ENCODE measurements at regions not wholly inside any gene's neighbourhood (a gene's known extent, or its start where the extent isn't known, plus 50 kb on each side); places are given as distances from the start of the nearest gene placed in this dataset.
A peak's percentile ranks its signal among the peaks of the same experiment; 100 is the strongest.
"Not testable (repeated sequence)": the region's sequence is repeated elsewhere in the genome, so short reads cannot be mapped to it uniquely, and the experiment has no call there.

DNA sequence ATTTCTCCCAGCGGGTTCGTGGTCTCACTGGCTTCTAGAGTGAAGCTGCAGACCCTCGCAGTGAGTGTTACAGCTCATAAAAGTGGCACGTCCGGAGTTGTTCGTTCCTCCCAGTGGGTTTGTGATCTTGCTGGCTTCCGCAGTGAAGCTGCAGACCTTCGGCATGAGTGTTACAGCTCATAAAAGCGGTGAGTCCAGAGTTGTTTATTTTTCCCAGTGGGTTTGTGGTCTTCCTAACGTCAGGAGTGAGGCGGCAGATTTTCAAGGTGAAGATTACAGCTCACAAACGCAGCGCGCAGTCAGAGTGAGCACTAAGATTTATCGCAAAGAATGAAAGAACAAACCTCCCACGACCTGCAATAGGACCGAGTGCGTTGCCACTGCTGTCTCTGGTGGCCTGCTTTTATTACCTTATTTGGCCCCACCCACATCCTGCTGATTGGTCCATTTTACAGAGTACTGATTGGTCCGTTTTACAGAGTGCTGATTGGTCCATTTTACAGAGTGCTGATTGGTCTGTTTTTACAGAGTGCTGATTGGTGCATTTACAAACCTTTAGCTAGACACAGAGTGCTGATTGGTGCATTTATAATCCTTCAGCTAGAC lies 90.0 kb upstream of the SHISA6 start:
- H3K4me1 ChIP-seq (ENCODE audit: control insufficient read depth, insufficient read depth, low read length); H3K9me3 ChIP-seq (replicated peaks; ENCODE audit: control insufficient read depth, insufficient read depth, low read length); H2AFZ ChIP-seq (ENCODE audit: control insufficient read depth, low read depth, low read length); H3K4me3 ChIP-seq; DNase-seq (ENCODE audit: low read depth, low spot score); H3K4me2 ChIP-seq (ENCODE audit: control insufficient read depth, insufficient read depth); H3K36me3 ChIP-seq (ENCODE audit: control insufficient read depth in 2 of 2, insufficient read depth in 2 of 2, low read length in 1 of 2); H4K20me1 ChIP-seq (ENCODE audit: control insufficient read depth, insufficient read depth); POLR2A ChIA-PET; H3K27me3 ChIP-seq (replicated peaks in 1 of 2; ENCODE audit: control insufficient read depth in 2 of 2, insufficient read depth in 2 of 2, low read length in 1 of 2); H3K9ac ChIP-seq (ENCODE audit: control insufficient read depth, insufficient read depth, low read length); FAIRE-seq; SMC1A ChIA-PET (ENCODE audit: uncharacterized antibody, unreplicated experiment); intact Hi-C loops (cut with micrococcal nuclease; ENCODE audit: unreplicated experiment); ATAC-seq; CTCF ChIA-PET; H3K27ac ChIP-seq (ENCODE audit: control insufficient read depth, insufficient read depth); RAD21 ChIA-PET (ENCODE audit: unreplicated experiment); BruUV-seq (replicated peaks); H3K79me2 ChIP-seq (ENCODE audit: control insufficient read depth, insufficient read depth, low read length): not testable (repeated sequence)
- in situ Hi-C loops (cut with MboI), result loop anchor here (25.0 kb wide), 1 partner anchor 139 kb away; no protein-coding TSS in a partner anchor
- WGBS (ENCODE audit: insufficient coverage, insufficient replicate concordance, low lambda C conversion rate, missing lambda C conversion rate), result 64% methylated on average over 19 of the region's 19 CpGs
- TF ChIP-seq NFYB (IDR thresholded peaks at IDR 0.05; ENCODE audit: insufficient read depth, low read depth, low read length), result peak; percentile 57; the same call in 1 of the 2 replicates

DNA sequence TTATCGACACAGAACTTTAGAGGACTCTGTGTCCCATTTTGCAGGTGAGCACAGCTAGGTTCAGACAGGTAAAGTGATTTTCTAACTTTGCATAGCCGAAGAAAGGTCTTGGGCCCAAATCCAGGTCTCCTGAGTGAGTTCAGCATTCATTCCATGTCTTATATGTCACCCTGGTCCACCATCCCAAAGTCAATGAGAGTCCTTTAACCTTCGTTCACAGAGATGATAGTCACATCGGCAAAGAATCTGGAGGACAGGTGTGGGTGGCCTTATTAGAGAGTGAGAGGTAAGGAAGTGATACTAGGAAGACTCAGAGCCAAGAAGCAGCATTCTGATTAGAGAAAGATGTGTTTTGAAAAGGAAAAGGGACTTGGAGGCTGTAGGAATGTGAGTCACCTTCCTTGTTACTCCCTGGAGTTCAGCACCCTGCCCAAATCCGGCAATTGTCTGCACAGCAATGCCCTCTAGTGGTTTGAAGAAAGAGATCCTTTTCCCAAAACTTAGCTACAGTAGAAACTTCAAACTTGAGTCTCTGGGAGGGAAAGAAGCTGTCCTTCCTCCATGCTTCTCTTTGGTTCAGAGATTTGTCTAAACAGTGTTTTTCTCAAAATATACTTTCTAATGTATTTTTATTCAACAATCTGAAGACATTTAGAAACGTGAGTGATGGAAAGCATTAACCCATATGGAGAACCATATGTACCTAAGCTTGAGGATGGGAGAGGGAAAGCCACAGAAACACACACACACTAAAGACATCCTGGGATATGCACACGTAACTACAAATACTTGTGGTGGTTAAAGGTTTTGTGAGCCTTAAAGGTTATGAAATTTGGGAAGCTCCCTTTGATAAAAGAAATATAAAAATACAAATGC lies 96.4 kb upstream of the SHISA6 start:
- ChIA-PET RAD21 (ENCODE audit: unreplicated experiment) (interaction anchor here (1.8 to 2.5 kb wide), 2 partner anchors 266 to 269 kb away, joined by 3 to 5 read pairs; no protein-coding TSS in a partner anchor), CTCF (interaction anchor here (0.6 to 5.8 kb wide), 7 partner anchors 11 to 515 kb away, joined by 3 to 56 read pairs (median 3); no protein-coding TSS in a partner anchor), SMC1A (ENCODE audit: uncharacterized antibody, unreplicated experiment) (interaction anchor here (0.9 to 1.2 kb wide), 5 partner anchors 10 to 269 kb away, joined by 3 to 7 read pairs (median 4); no protein-coding TSS in a partner anchor), POLR2A (no interaction called here)
- DNase-seq (ENCODE audit: low read depth, low spot score), result no peak
- in situ Hi-C loops (cut with MboI), result loop anchor here (5.0 to 25.0 kb wide), 4 partner anchors 52 to 507 kb away; no protein-coding TSS in a partner anchor
- Histone ChIP-seq H3K27me3 (replicated peaks in 1 of 2; ENCODE audit: control insufficient read depth in 2 of 2, insufficient read depth in 2 of 2, low read length in 1 of 2) (no peaks in the 10 kb centered on the region), H3K9me3 (replicated peaks; ENCODE audit: control insufficient read depth, insufficient read depth, low read length) (no peaks in the 10 kb centered on the region), H4K20me1 (ENCODE audit: control insufficient read depth, insufficient read depth) (no peaks in the 10 kb centered on the region), H3K4me2 (ENCODE audit: control insufficient read depth, insufficient read depth) (no peak overlapping the region), H3K9ac (ENCODE audit: control insufficient read depth, insufficient read depth, low read length) (no peak overlapping the region), H3K79me2 (ENCODE audit: control insufficient read depth, insufficient read depth, low read length) (no peaks in the 10 kb centered on the region), H3K4me1 (ENCODE audit: control insufficient read depth, insufficient read depth, low read length) (no peaks in the 10 kb centered on the region), H3K36me3 (ENCODE audit: control insufficient read depth in 2 of 2, insufficient read depth in 2 of 2, low read length in 1 of 2) (no peaks in the 10 kb centered on the region), H3K4me3 (no peak overlapping the region), H2AFZ (ENCODE audit: control insufficient read depth, low read depth, low read length) (no peak overlapping the region), H3K27ac (ENCODE audit: control insufficient read depth, insufficient read depth) (no peak overlapping the region)
- ATAC-seq, result no peak
- no peak for FAIRE-seq
- intact Hi-C loops (cut with micrococcal nuclease; ENCODE audit: unreplicated experiment), result loop anchor here (1.0 kb wide), 1 partner anchor 268 kb away; no protein-coding TSS in a partner anchor
- TF ChIP-seq CTCF (IDR thresholded peaks at IDR 0.05 in 2 of 3, conservative IDR thresholded peaks at IDR 0.05 in 1 of 3; ENCODE audit: control insufficient read depth in 2 of 3, extremely low read depth in 1 of 3, insufficient read depth in 1 of 3, low read depth in 3 of 3, low read length in 3 of 3) (peak in 2 of 3 experiments; percentile 29 to 36; a peak in 2 of 6 replicates), TAF1 (IDR thresholded peaks at IDR 0.05; ENCODE audit: borderline replicate concordance, low read depth, low read length) (no peak), CHD1 (IDR thresholded peaks at IDR 0.05; ENCODE audit: low read depth, low read length) (no peak), SMC3 (IDR thresholded peaks at IDR 0.05; ENCODE audit: borderline replicate concordance, low read length) (peak; percentile 22; the same call in 1 of the 2 replicates), KLF5 (IDR thresholded peaks at IDR 0.05; ENCODE audit: partially characterized antibody) (no peak), RUNX3 (IDR thresholded peaks at IDR 0.05; ENCODE audit: low read length) (no peak), ESRRA (IDR thresholded peaks at IDR 0.05; ENCODE audit: low read length) (no peak), ZNF384 (IDR thresholded peaks at IDR 0.05; ENCODE audit: borderline replicate concordance, low read depth, low read length) (no peak), CBX3 (IDR thresholded peaks at IDR 0.05; ENCODE audit: borderline replicate concordance, low read depth) (no peak), BACH1 (IDR thresholded peaks at IDR 0.05; ENCODE audit: borderline replicate concordance) (no peak), HDAC6 (IDR thresholded peaks at IDR 0.05; ENCODE audit: unreplicated experiment) (no peak)
- 2% methylated on average over 7 of the region's 7 CpGs for WGBS (ENCODE audit: insufficient coverage, insufficient replicate concordance, low lambda C conversion rate, missing lambda C conversion rate)
- no TSS peak for BruUV-seq (replicated peaks)
